Stimulated activated CD8-positive, alpha-beta memory T cell treated with anti-CD3 and anti-CD28 coated beads, Interleukin-15, amount 100 ng/mL, for 48 hours (primary cell): ENCODE measurements at regions not wholly inside any gene's neighbourhood (a gene's known extent, or its start where the extent isn't known, plus 50 kb on each side); places are given as distances from the start of the nearest gene placed in this dataset.
"Not testable (repeated sequence)": the region's sequence is repeated elsewhere in the genome, so short reads cannot be mapped to it uniquely, and the experiment has no call there.

ENCODE experiments used
- DNase-seq, 2 donors: peaks; one replicate each; pipeline ENCODE4 v3.0.0-alpha.2; 2020; ENCODE audit warnings: low read depth in 2 of 2

DNA sequence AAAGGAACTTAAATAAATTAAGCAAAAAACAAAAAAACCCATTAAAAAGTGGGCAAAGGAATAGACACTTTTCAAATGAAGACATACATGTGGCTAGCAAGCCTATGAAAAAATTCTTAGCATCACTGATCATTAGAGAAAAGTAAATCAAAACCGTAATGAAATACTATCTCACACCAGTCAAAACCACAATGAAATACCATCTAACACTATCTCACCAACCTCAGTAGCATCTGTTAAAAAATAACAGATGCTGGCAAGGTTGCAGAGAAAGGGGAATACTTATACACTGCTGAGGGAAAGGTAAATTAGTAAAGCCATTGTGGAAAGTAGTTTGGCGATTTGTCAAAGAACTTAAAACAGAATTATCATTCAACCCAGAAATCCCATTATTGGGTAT lies 381.1 kb downstream of the FLRT2 start:
- DNase-seq = no peak

DNA sequence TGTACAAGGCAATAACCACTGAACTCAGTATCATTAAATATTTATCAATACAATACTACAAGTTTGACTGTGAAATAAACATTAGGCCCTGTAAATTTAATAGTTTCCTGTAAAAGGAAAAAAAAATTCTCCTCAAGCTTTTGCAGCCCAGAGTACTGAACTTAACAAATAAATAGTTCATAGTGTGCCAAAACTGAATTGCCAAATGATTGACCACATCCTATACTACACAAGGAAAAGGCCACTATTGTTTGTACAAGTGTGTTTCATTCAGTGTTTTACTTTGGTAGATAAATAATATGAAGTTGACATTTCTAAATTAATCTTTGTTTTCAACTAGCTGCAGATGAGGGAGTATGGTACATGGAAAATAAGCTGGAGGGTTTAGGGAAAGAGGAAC lies 379.6 kb downstream of the FLRT2 start:
- no peak for DNase-seq

DNA sequence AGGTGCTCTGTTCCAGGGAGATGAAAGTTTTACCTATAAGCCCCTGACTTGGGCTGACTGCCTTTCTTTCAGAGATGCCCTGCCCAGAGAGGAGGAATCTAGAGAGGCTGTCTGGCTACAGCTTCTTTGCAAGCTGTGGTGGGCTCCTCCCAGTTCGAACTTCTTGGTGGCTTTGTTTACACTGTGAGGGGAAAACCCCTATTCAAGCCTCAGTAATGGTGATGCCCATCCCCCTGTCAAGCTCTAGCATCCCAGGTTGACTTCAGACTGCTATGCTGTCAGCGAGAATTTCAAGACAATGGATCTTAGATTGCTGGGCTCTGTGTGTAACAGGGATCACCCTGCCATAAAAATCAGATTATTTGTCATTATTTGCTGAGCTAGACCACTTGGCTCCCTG lies 377.6 kb downstream of the FLRT2 start:
- DNase-seq = no peak

DNA sequence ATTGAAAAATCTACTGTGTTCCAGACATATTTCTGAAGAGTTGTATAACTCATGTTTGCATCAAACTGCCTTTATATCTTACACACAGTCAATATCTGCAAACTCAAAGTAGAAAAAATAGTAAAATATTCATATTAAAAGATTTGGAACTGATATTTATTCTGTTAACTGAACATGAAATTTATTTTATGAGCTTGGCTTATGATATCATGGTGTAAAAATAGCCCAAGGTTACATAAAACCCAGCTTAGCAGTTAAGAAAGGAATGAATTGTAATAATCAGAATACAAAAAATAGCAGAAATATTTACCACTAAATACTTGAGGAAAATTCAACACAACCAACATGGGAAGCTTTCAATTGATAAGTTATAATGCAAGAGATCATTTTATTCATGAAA lies 367.9 kb downstream of the FLRT2 start:
- no peak for DNase-seq

DNA sequence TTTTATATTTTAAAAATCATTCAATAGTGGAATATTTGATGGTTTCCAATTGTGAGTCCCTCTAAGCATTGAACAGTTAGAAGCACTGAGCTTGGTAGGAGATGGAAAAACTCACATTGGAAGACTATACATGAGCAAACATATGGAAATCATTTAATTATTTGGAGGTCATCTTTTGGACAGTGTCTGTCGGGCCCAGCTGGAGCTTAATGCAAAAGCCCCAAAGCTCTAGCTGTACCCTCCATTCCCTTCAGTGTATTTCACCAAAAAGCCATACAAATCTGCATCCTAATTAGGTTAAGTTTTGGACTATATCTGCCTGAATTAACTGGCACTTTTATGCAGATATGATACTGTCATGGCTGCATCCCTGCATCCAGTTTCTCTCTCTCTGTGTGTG lies 365.7 kb downstream of the FLRT2 start:
- DNase-seq = no peak

DNA sequence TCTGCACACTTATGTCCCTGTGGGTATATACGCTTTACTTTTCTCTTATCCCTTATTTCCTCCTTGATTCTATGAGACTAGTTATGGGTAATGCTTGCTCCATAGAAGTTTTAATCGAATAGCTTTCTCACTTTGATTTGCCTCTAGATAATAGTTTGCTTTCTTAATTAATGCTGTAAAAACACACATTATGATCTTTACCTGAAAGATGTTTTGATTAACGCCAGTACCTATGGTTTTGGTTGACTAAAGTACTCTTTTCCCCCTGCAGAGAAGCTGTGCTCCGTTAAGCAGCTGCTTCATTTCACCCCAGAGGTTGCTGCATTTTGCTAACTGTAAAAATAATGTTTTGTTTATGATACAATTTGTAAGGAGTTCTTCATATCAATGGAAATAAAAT lies 362.3 kb downstream of the FLRT2 start:
- no peak for DNase-seq

DNA sequence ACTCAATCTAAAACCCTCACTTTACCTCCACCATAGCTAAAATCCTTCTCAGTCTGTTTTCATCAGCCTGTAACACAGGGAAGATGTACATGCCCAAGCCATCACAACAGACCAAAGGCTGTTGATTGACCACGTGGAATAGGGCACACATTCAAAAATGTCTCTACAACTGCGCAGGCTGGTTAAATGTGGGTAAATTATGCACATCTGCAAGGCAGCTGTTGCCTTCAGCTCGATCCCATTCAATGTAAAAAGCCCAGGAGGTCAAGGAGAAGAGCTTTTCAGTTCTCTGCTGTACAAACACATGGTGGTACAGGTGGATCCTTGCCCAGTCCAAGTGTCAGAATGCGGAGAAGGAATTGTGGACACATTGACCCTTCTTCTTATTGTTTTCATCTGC lies 354.0 kb downstream of the FLRT2 start:
- no peak for DNase-seq

DNA sequence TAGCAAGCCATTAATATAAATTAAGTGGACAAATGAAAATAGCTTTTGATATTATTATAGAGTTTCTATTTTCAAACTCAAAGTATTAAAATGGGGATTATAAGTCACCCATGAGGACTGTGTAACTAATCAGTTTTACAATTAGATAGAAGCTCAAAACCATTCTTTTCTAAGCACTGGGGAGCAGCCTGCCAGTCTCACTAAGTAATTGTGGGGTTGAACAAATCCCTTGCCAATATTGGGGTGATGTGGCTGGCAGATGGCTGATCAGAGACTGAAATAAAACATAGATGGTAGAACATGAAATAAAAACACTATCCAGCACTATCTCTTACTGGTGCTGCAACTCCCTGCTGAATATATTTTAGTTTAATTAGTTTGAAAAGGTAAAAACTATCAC lies 353.2 kb downstream of the FLRT2 start:
- DNase-seq = no peak

DNA sequence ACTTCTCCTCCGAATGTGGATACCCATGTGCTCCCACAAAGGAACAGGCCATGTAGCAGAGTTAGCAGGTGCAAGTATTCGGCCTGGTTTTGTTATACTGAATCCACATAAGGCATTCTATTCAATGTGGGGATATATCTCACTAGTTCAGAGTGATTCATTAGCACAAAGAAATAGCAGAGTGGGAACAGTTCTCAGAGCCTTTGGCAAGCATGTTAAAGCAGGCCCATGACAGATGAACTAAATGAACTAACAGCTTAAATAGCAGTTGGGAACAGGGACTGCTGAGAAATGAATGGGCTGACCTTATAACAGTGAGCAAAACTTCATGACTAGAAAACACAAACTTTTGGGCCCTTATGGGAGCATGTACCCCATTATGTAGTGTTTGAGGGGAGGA lies 352.0 kb downstream of the FLRT2 start:
- no peak for DNase-seq

DNA sequence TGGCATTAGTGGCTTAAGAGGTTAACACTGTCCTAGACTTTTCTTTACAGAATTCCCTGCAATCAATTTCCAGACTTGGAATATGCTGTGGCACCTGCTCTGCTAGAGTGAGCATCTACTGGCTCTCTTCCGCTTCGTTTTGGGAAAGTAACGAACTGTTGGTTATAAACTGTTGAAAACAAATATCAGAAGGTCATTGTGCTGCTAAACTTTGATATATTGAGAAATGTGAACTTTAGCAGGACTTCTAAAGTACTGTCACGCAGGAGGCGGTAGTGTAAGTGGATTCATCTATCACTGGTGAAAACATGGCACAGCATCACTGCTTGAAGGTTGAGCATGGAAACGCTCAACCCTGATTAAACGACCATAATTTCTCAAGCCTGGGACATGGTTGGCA lies 348.9 kb downstream of the FLRT2 start:
- DNase-seq = no peak

DNA sequence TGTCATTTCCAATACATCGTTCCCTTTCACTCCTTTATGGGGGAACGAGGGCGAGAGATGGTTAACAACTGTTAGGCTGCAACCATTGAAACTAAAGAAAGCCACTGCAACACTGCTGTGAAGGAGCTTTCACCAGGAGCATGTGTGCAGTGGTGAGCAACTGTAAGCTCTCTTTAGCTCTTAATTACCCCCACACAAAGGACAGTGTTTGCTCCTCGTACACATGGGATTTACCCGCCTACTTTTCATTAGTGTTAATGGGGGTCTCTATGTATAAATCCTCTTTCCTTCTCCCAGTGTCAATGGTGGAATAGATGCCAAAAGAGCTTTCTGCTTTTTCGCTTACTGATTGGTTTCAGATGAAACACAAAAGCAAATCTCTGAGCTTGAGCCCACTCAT lies 343.1 kb downstream of the FLRT2 start:
- no peak for DNase-seq

DNA sequence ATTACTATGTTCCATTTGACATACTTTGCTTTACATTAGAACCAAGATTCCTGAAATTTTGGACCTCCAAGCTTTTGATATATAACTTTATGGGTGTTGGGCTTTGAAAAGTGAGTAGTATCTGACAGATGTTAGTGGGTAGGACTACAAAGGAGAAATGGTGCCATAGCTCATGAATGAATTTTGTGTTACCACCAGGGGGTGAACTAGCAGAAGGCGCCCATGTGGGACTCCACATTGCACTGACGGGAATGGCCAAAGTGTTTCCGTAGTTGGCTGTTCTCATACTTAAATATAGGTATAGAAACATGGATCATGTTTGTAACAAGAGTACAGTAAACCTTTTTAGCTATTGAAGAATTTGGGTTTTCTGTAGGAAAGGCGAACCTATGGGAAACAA lies 337.5 kb downstream of the FLRT2 start:
- DNase-seq = no peak

DNA sequence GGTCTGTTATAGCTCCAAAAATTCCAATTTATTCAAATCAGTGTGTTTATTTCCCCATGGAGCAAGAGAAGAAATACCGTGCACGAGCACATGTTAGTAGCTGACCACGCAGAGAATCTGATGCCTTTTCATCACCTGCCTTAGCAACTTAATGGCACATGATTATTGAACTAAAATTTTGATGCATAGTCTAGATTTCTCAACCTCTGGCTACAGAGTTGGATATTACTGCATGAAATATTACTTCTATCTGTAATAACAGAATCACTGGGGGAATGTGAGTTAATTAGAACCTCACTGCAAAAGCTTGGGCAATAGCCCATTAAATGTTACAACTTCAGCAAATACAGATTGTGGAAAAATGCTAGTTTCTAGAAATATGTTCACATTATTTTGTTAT lies 335.8 kb downstream of the FLRT2 start:
- DNase-seq = no peak

DNA sequence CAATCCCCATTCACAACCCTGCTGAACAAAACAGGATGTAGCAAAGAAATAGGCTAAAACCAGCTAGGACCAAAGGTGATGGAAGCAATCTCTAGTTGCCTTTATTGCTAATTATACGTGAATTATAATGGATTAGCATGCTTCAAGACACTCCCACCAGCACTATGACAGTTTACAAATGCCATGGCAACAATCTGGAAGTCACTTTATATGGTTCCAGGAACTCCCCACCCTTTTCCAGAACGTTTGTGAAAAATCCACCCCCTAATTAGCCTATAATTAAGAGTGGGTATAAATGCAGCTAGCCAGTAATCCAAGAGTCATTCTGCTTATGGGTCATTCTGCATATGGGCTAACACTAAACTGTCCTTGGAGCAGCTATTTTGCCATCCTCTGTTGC lies 328.7 kb downstream of the FLRT2 start:
- DNase-seq = no peak

DNA sequence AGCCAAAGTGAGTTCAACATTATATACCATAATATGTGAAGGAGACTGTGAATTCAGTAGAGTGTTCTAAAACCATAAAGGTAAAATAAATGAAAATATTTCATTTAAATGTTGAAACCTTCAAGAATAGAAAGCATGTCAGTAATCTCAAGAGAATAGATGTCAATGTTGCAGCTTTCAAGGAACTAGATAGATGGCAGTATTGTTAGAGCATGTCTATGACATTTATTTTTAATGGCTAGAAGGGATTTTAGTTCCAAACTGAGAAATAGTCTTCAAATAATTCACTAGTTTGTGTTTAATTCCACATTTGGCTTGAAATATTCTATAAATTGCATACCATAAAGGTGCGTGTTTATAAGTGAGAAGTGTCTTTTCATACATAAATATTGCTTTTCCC lies 326.5 kb downstream of the FLRT2 start:
- DNase-seq = no peak

DNA sequence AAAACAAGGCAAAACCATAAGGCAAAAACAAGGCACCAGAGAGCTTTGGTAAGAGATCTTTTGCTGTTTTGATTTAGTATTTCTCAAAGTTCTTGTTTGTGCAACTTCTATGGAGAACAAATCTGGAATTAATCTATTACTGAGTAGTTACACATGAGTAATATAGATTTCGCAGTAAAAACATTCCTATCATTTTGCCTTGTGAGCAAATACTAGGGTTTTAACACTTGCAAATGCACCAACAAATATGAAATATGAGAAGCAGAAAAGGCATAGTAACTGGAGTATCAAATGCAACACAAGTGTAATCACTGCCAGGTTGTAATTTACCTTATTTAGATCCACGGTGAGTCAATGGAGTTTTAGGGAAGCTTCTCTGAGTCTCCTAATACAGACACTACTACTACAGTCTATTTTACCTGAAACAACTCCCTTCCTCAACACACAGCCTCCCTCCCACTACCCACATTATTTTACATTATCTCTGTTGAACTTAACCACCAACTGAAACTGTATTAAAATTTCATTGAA lies 324.1 kb downstream of the FLRT2 start:
- no peak for DNase-seq

DNA sequence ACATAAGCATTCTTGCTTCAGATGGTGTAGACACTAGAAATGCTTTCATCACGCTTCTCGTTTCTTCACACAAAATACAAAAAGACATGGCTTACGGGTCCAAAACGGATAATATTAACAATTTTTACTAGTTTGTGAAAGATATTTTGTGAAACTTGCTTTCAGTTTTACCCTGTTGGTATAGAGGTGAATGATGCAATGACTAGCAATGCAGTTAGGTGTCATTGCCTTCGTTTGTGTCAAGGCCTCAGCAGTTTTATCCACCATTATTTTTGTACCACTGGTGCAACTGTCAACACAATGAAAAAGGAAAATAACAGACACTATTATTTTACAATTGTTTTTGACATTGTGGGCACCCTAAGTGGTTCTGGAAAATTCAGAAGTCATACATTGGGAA lies 323.0 kb downstream of the FLRT2 start:
- no peak for DNase-seq

DNA sequence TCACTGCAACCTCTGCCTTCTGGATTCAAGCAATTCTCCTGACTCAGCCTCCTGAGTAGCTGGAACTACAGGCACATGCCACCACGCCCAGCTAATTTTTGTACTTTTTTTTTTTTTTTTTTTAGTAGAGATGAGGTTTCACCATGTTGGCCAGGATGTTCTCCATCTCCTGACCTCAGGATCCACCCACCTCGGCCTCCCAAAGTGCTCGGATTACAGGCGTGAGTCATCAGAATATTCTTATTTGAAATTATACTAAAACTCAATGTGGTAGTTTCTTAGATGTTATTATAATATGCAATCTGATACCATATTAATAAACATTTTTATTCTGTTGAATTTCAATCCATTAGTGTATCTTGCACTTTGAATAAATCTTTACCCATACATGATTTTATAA lies 322.2 kb downstream of the FLRT2 start:
- DNase-seq = not testable (repeated sequence)

DNA sequence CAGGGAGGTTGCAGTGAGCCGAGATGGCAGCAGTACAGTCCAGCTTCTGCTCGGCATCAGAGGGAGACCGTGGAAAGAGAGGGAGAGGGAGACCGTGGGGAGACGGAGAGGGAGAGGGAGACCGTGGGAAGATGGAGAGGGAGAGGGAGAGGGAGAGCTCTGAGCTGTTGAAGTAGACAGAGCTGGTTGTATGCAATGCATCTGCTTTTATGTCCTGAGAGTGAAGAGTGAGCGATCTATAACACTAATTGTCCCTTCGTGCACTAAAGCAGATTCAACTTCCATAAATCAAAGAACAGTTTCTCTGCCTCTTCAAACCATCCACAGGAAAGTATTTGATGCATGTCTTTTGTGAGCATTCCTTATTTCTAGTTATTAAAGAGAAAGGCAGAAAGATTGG lies 300.6 kb downstream of the FLRT2 start:
- DNase-seq = not testable (repeated sequence)

DNA sequence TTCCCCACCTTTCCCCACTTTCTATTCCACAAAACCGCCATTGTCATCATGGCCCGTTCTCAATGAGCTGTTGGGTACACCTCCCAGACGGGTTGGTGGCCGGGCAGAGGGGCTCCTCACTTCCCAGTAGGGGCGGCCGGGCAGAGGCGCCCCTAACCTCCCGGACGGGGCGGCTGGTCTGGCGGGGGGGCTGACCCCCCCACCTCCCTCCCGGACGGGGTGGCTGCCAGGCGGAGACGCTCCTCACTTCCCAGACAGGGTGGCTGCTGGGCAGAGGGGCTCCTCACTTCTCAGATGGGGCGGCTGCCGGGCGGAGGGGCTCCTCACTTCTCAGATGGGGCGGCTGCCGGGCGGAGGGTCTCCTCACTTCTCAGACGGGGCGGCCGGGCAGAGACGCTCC lies 299.7 kb downstream of the FLRT2 start:
- DNase-seq = not testable (repeated sequence)

DNA sequence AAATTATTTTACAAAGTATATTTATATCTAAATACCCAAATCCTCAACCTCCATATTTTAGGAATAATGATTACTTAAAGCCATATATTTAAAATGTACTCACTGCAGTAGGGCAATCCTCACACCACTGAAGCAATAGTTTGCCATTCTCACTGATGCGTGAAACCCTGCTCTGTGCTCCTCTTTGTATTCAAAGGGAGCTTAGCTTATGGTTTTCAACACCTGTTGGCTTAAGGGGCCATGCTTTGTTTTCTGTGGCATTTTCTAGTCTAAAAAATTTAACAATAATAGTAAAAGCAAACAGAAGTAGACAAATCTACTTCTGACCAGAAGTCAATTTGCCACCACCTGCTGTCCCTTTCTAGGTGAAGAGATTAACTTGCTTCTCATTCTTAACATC lies 294.6 kb downstream of the FLRT2 start:
- DNase-seq = no peak

DNA sequence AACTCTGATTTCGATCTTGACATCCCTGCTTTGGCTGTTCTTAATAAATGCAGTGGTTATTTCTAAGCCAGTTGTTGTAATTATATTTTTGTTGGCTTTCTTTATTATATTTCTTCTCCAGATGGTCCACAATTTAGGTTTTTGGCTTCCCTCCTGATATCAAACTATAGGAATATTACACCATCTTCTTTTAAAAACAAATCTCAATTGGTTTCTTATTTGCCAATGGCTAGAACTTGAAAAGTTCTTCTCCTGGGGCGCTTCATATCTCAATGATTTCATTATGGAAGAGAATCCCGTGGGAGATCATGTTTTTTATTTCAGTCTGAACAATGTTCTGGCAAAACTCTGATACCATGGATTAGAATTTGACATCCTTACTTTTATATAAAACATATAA lies 292.3 kb downstream of the FLRT2 start:
- DNase-seq = no peak

DNA sequence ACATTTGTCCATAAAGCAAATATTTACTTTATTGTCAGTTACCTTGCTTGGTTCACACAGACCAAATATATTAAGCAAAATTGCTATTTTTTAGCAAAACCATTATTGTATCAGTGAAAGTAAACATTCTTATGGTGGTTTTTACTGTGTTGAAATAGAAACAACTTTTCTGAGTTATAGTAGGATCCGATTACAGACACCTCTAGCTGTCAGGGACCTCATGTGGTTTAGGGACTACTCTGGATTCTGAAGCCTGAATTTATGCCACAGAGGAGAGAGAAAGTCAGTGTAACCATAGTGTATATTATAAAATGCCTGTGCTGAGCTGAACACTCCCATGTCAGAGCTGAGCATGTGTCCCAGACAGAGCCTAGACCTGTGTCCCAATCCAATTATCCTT lies 287.5 kb downstream of the FLRT2 start:
- no peak for DNase-seq

DNA sequence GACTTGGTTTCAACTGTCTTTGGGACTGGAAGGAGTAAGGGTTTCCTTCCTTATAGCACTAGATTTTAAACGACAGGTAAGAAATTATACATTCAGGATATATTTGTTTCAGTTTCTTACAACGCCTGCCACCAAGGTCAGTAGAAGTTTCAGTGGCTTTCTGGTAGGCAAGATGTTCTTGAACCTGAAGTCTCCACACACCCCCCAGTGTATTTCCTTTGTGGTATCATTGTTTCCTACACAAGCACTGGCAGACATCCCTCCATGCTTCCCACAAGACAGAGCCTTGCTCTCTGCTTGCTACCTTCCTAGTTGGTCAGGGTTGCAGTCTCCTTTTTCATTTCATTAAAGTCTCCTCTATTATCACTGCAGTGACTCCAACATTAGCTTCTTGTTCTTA lies 283.1 kb downstream of the FLRT2 start:
- no peak for DNase-seq

DNA sequence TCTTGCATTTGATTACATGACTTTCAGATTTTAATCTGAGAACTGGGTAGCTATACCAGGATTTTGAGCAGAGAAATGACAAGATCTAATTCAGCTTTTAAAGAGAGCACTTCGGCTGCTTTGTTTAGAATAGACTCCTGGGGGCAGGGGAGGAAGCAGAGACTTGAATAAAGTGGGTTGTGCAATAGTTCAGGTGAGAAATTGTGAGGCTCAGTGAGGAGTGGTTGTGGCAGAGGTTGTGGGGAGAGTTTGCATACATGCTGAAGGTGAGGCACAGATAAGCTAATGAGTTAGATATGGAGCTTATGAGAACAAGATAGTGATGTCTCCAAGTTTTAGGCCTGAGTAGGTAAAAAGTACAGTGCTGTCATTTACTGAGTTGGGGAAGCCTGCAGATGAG lies 281.4 kb downstream of the FLRT2 start:
- no peak for DNase-seq
